CD14-positive monocyte (primary cell): ENCODE measurements at regions not wholly inside any gene's neighbourhood (a gene's known extent, or its start where the extent isn't known, plus 50 kb on each side); places are given as distances from the start of the nearest gene placed in this dataset.

Experiments
- DNase-seq, 3 donors: peaks; one replicate each; pipeline ENCODE4 v3.0.0-alpha.2; 2011 to 2022
- H2AFZ ChIP-seq: 2 replicates; pipeline ENCODE4 v1.6.0; 2012; ENCODE audit warnings: mild to moderate bottlenecking, low read depth, low read length, inconsistent platforms; ENCODE audit not compliant: insufficient read depth, poor library complexity, severe bottlenecking
- H3K27ac ChIP-seq, 2 donors: 1 replicate in 1 of 2; 2 replicates in 1 of 2; pipeline ENCODE4 v1.5.1; 2012 to 2013; ENCODE audit warnings: low read length in 2 of 2, control low read depth in 1 of 2, inconsistent platforms in 1 of 2, low read depth in 1 of 2, mild to moderate bottlenecking in 1 of 2
- H3K27me3 ChIP-seq, 2 donors: one replicate each; pipeline versions ENCODE4 v1.6.0 to v1.6.1; 2011 to 2013; ENCODE audit warnings: low read length in 2 of 2; ENCODE audit not compliant: control insufficient read depth in 2 of 2, insufficient read depth in 2 of 2
- H3K36me3 ChIP-seq, 2 donors: replicated peaks in 1 of 2; 1 replicate in 1 of 2; 2 replicates in 1 of 2; pipeline versions ENCODE4 v1.5.1 to v1.6.1; 2012 to 2013; ENCODE audit warnings: low read length in 2 of 2, control low read depth in 1 of 2, inconsistent platforms in 1 of 2, mild to moderate bottlenecking in 1 of 2; ENCODE audit not compliant: insufficient read depth in 2 of 2, control insufficient read depth in 1 of 2
- H3K4me1 ChIP-seq, 2 donors: 1 replicate in 1 of 2; 2 replicates in 1 of 2; pipeline versions ENCODE4 v1.5.1 to v1.6.1; 2012 to 2013; ENCODE audit warnings: low read length in 2 of 2, control low read depth in 1 of 2, inconsistent platforms in 1 of 2, mild to moderate bottlenecking in 1 of 2, moderate library complexity in 1 of 2; ENCODE audit not compliant: insufficient read depth in 2 of 2, control insufficient read depth in 1 of 2
- H3K4me2 ChIP-seq: replicated peaks from 2 replicates; pipeline ENCODE3; 2012; ENCODE audit warnings: low read length, moderate library complexity, mild to moderate bottlenecking; ENCODE audit not compliant: poor library complexity, severe bottlenecking; ENCODE audit errors: extremely low read depth
- H3K4me3 ChIP-seq, 3 experiments: fragments of 200-600 bp in 1 of 3; sonication (generic) in 1 of 3; replicated peaks in 1 of 3; 1 replicate in 2 of 3; 2 replicates in 1 of 3; pipeline ENCODE4 v1.5.1; 2011 to 2013; ENCODE audit warnings: low read length in 3 of 3, mild to moderate bottlenecking in 3 of 3, control low read depth in 2 of 3, low read depth in 2 of 3, inconsistent platforms in 1 of 3, moderate library complexity in 1 of 3
- H3K79me2 ChIP-seq: 2 replicates; pipeline ENCODE4 v1.6.0; 2012; ENCODE audit warnings: mild to moderate bottlenecking, control low read depth, inconsistent platforms, low read length, moderate library complexity; ENCODE audit not compliant: insufficient read depth
- H3K9ac ChIP-seq: 2 replicates; pipeline ENCODE4 v1.6.0; 2017; ENCODE audit warnings: low read length, mild to moderate bottlenecking; ENCODE audit not compliant: insufficient read depth, poor library complexity, severe bottlenecking
- H3K9me3 ChIP-seq, 2 donors: replicated peaks in 1 of 2; 1 replicate in 1 of 2; 2 replicates in 1 of 2; pipeline versions ENCODE4 v1.5.1 to v1.6.1; 2012 to 2013; ENCODE audit warnings: low read length in 2 of 2, control low read depth in 1 of 2; ENCODE audit not compliant: control insufficient read depth in 1 of 2, insufficient read depth in 1 of 2
- H4K20me1 ChIP-seq: 2 replicates; pipeline ENCODE4 v1.6.0; 2012; ENCODE audit warnings: mild to moderate bottlenecking, low read length, control low read depth, moderate library complexity; ENCODE audit not compliant: insufficient read depth
- H3K27ac Mint-ChIP-seq, 7 donors: one replicate each; pipeline ENCODE4 v1.8.0; 2020; ENCODE audit warnings: mild to moderate bottlenecking in 7 of 7, mixed read lengths in 7 of 7, moderate library complexity in 6 of 7, inconsistent platforms in 2 of 7
- H3K27me3 Mint-ChIP-seq, 3 donors: one replicate each; pipeline ENCODE4 v1.8.0; 2021 to 2022; ENCODE audit warnings: low read depth in 3 of 3, mild to moderate bottlenecking in 3 of 3, mixed read lengths in 3 of 3, moderate library complexity in 3 of 3, inconsistent platforms in 1 of 3
- H3K36me3 Mint-ChIP-seq, 2 donors: one replicate each; pipeline ENCODE4 v1.8.0; 2020; ENCODE audit warnings: mixed read lengths in 2 of 2, inconsistent platforms in 1 of 2, mild to moderate bottlenecking in 1 of 2
- H3K4me1 Mint-ChIP-seq: one replicate; pipeline ENCODE4 v1.8.0; 2020; ENCODE audit warnings: mild to moderate bottlenecking, mixed read lengths
- H3K4me3 Mint-ChIP-seq, 2 donors: one replicate each; pipeline ENCODE4 v1.8.0; 2020; ENCODE audit warnings: mild to moderate bottlenecking in 2 of 2, mixed read lengths in 2 of 2, moderate library complexity in 1 of 2
- H3K9me3 Mint-ChIP-seq, 7 donors: one replicate each; pipeline ENCODE4 v1.8.0; 2020 to 2022; ENCODE audit warnings: mixed read lengths in 7 of 7, mild to moderate bottlenecking in 6 of 7, moderate library complexity in 6 of 7, inconsistent platforms in 2 of 7
- WGBS: methylation state at CpG from one replicate; pipeline ENCODE4 v1.1.5; 2013; ENCODE audit warnings: missing lambda C conversion rate; ENCODE audit not compliant: insufficient coverage; 5-methylcytosine and 5-hydroxymethylcytosine counted together
- intact Hi-C, 2 donors: fragments of 100-400 bp; cut with micrococcal nuclease; formaldehyde crosslinking; loops; one replicate each; pipeline versions ENCODE4 v1.15.0 to v1.15.1; 2023
- TF ChIP-seq, protein P1 (sequence below): fragments of 200-600 bp; IDR thresholded peaks from one replicate; pipeline ENCODE4 v1.8.0; 2022; ENCODE audit warnings: antibody characterized with exemption, mild to moderate bottlenecking

DNA sequence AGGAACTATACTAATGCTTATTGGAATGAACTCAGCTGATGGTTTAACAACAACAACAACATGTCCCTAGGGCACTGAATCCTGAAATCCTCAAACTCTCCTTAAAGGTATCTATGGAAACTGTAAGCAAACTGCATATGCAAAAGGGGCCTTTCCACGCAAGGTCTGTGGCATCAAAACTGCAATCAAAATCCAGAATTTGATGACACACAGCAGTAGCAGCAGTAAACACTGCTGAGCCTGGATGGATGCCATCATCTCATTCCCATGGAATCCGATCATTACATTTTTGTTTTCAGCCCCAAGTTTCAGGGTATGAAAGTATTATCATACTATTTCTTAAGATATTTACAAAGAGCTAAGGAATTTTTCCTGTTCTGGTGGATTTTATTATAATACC, 399.7 kb downstream of the VPS13C start:
- TF ChIP-seq, protein P1, sequence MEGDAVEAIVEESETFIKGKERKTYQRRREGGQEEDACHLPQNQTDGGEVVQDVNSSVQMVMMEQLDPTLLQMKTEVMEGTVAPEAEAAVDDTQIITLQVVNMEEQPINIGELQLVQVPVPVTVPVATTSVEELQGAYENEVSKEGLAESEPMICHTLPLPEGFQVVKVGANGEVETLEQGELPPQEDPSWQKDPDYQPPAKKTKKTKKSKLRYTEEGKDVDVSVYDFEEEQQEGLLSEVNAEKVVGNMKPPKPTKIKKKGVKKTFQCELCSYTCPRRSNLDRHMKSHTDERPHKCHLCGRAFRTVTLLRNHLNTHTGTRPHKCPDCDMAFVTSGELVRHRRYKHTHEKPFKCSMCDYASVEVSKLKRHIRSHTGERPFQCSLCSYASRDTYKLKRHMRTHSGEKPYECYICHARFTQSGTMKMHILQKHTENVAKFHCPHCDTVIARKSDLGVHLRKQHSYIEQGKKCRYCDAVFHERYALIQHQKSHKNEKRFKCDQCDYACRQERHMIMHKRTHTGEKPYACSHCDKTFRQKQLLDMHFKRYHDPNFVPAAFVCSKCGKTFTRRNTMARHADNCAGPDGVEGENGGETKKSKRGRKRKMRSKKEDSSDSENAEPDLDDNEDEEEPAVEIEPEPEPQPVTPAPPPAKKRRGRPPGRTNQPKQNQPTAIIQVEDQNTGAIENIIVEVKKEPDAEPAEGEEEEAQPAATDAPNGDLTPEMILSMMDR, result no peak
- Mint-ChIP-seq H3K4me1 (no peaks in the 10 kb centered on the region), H3K27ac (no peak overlapping the region), H3K4me3 (no peak overlapping the region), H3K27me3 (peaks cover 1 to 4% (median 2%) of the 10 kb centered on the region in 3 donors), H3K36me3 (no peaks in the 10 kb centered on the region), H3K9me3 (peaks cover 1 to 5% (median 4%) of the 10 kb centered on the region in 7 donors)
- no peaks in the 10 kb centered on the region for H4K20me1 ChIP-seq
- H3K4me2 ChIP-seq, result no peak overlapping the region
- no peaks in the 10 kb centered on the region for H3K4me1 ChIP-seq
- DNase-seq, result no peak
- no peak overlapping the region for H3K9ac ChIP-seq
- no peaks in the 10 kb centered on the region for H3K36me3 ChIP-seq
- intact Hi-C loops, result no loop called here
- H3K4me3 ChIP-seq, result no peak overlapping the region
- H3K27me3 ChIP-seq, result no peaks in the 10 kb centered on the region
- H3K27ac ChIP-seq, result no peak overlapping the region
- no peaks in the 10 kb centered on the region for H3K79me2 ChIP-seq
- H2AFZ ChIP-seq, result no peak overlapping the region
- H3K9me3 ChIP-seq, result no peaks in the 10 kb centered on the region
- 100% methylated on average over 1 of the region's 2 CpGs for WGBS

DNA sequence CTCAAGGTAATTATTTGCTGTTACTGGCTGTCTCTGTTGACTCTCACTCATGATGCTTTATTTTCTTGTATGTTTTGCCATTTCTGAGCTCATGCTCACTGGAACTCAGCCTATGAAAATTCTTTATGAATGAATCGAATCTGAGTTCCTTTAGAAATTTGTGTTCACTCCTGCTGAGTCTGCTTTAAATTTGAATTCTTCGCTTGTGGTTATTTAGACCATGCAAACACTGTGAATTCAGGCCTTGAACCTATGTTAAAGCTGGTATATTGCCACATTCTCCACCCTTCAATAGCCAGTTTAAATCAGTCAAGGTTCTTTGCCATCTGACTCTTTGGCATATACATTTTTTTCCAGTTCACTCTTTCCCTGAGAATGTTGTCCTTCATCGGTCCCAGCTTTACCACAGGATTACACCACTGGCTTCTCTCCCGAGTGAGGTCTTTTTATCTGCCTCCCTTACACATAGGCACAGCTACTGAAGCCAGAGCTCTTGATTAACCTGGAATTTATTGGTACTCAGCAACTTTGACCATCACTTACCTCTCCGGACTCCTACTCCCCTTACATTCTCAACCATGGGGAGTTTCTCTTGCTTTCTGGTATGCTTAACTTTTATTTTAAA, 400.6 kb downstream of the VPS13C start:
- H3K27ac ChIP-seq, result no peak overlapping the region
- H3K27me3 ChIP-seq, result no peaks in the 10 kb centered on the region
- H2AFZ ChIP-seq, result no peak overlapping the region
- 93% methylated on average over 3 of the region's 5 CpGs for WGBS
- no peak overlapping the region for H3K9ac ChIP-seq
- no peaks in the 10 kb centered on the region for H4K20me1 ChIP-seq
- H3K79me2 ChIP-seq, result no peaks in the 10 kb centered on the region
- H3K4me2 ChIP-seq, result no peak overlapping the region
- peaks cover 0 to 5% (median 4%) of the 10 kb centered on the region in 7 donors for H3K9me3 Mint-ChIP-seq
- no peaks in the 10 kb centered on the region for H3K4me1 Mint-ChIP-seq
- H3K36me3 Mint-ChIP-seq, result no peaks in the 10 kb centered on the region
- intact Hi-C loops, result no loop called here
- DNase-seq, result no peak
- TF ChIP-seq, protein P1, result no peak
- H3K4me3 Mint-ChIP-seq, result no peak overlapping the region
- no peaks in the 10 kb centered on the region for H3K4me1 ChIP-seq
- no peaks in the 10 kb centered on the region for H3K36me3 ChIP-seq
- H3K27ac Mint-ChIP-seq, result no peak overlapping the region
- H3K4me3 ChIP-seq, result no peak overlapping the region
- no peaks in the 10 kb centered on the region for H3K9me3 ChIP-seq
- peaks cover 1 to 4% (median 2%) of the 10 kb centered on the region in 3 donors for H3K27me3 Mint-ChIP-seq
